B cell (primary cell): ENCODE measurements at regions not wholly inside any gene's neighbourhood (a gene's known extent, or its start where the extent isn't known, plus 50 kb on each side); places are given as distances from the start of the nearest gene placed in this dataset.

Experiments
- ATAC-seq: fragments of 200-7000 bp; cut with Tn5 transposase; one replicate; pipeline ENCODE4 v1.10.0; 2021; ENCODE audit warnings: low read depth, mild to moderate bottlenecking, moderate number of reproducible peaks, moderate library complexity
- CTCF ChIA-PET: fragments of 350-600 bp; sonication (Branson Sonifier 250); formaldehyde crosslinking; loops from one replicate; lab custom pipeline; 2021; ENCODE audit warnings: antibody characterized with exemption, inconsistent platforms; lab: Charles Lee
- POLR2A ChIA-PET: fragments of 350-600 bp; sonication (Branson Sonifier 250); formaldehyde crosslinking; loops from one replicate; lab custom pipeline; 2021; ENCODE audit warnings: antibody characterized with exemption; lab: Charles Lee
- DNase-seq: peaks from one replicate; pipeline ENCODE4 v3.0.0; 2013
- H2AFZ ChIP-seq: 2 replicates; pipeline ENCODE4 v1.6.1; 2012; ENCODE audit warnings: mild to moderate bottlenecking, low read depth, low read length; ENCODE audit not compliant: insufficient read depth, poor library complexity, severe bottlenecking
- H3K27ac ChIP-seq, 2 donors: 1 replicate in 1 of 2; 2 replicates in 1 of 2; pipeline ENCODE4 v1.5.1; 2012 to 2013; ENCODE audit warnings: low read length in 2 of 2, mild to moderate bottlenecking in 2 of 2, moderate library complexity in 1 of 2
- H3K27me3 ChIP-seq, 4 experiments: fragments of 200-600 bp in 1 of 4; sonication (generic) in 1 of 4; replicated peaks in 1 of 4; 1 replicate in 2 of 4; 2 replicates in 2 of 4; pipeline versions ENCODE4 v1.6.1 to v1.7.0; 2013 to 2016; ENCODE audit warnings: low read length in 3 of 4, mild to moderate bottlenecking in 2 of 4, mixed read lengths in 1 of 4, moderate library complexity in 1 of 4; ENCODE audit not compliant: insufficient read depth in 4 of 4, control insufficient read depth in 3 of 4; ENCODE audit errors: control extremely low read depth in 1 of 4
- H3K36me3 ChIP-seq, 2 experiments: replicated peaks in 1 of 2; 1 replicate in 1 of 2; 2 replicates in 1 of 2; pipeline versions ENCODE4 v1.6.1 to v1.7.1; 2013; ENCODE audit warnings: low read length in 1 of 2; ENCODE audit not compliant: insufficient read depth in 2 of 2, control insufficient read depth in 1 of 2; ENCODE audit errors: control extremely low read depth in 1 of 2, extremely low read depth in 1 of 2
- H3K4me1 ChIP-seq, 2 donors: fragments of 200-600 bp in 1 of 2; sonication (generic) in 1 of 2; 1 replicate in 1 of 2; 2 replicates in 1 of 2; pipeline versions ENCODE4 v1.5.1 to v1.6.1; 2013 to 2017; ENCODE audit warnings: low read length in 2 of 2; ENCODE audit not compliant: control insufficient read depth in 2 of 2, insufficient read depth in 2 of 2
- H3K4me2 ChIP-seq: replicated peaks from 2 replicates; pipeline ENCODE3; 2012; ENCODE audit warnings: mild to moderate bottlenecking, low read depth, low read length; ENCODE audit not compliant: poor library complexity, severe bottlenecking
- H3K4me3 ChIP-seq, 5 experiments: fragments of 200-600 bp in 1 of 5; sonication (generic) in 1 of 5; 1 replicate in 3 of 5; 2 replicates in 2 of 5; pipeline versions ENCODE4 v1.5.1 to v1.7.0; 2011 to 2016; ENCODE audit warnings: low read length in 4 of 5, mild to moderate bottlenecking in 4 of 5, low read depth in 2 of 5, control low read depth in 1 of 5, moderate library complexity in 1 of 5; ENCODE audit not compliant: insufficient read depth in 1 of 5; ENCODE audit errors: control extremely low read depth in 1 of 5, extremely low read depth in 1 of 5
- H3K79me2 ChIP-seq: fragments of 200-600 bp; sonication (generic); one replicate; pipeline ENCODE4 v1.6.0; 2016; ENCODE audit warnings: low read length; ENCODE audit not compliant: control insufficient read depth, insufficient read depth
- H3K9ac ChIP-seq: fragments of 200-600 bp; sonication (generic); 2 replicates; pipeline ENCODE4 v1.6.1; 2017; ENCODE audit warnings: mild to moderate bottlenecking, low read length, moderate library complexity
- H3K9me3 ChIP-seq, 3 donors: one replicate each; pipeline versions ENCODE4 v1.6.1 to v1.7.1; 2013; ENCODE audit warnings: low read length in 2 of 3; ENCODE audit not compliant: control insufficient read depth in 2 of 3, insufficient read depth in 1 of 3; ENCODE audit errors: control extremely low read depth in 1 of 3
- H4K20me1 ChIP-seq: 2 replicates; pipeline ENCODE4 v1.6.0; 2012; ENCODE audit warnings: mild to moderate bottlenecking, low read length; ENCODE audit not compliant: insufficient read depth, control insufficient read depth, poor library complexity, severe bottlenecking
- H3K27ac Mint-ChIP-seq: one replicate; pipeline ENCODE4 v1.8.0; 2021; ENCODE audit warnings: mixed read lengths
- H3K27me3 Mint-ChIP-seq: one replicate; pipeline ENCODE4 v1.8.0; 2021; ENCODE audit warnings: mixed read lengths
- H3K4me1 Mint-ChIP-seq: one replicate; pipeline ENCODE4 v1.8.0; 2021; ENCODE audit warnings: mixed read lengths
- H3K4me3 Mint-ChIP-seq: one replicate; pipeline ENCODE4 v1.8.0; 2021; ENCODE audit warnings: mixed read lengths
- H3K9me3 Mint-ChIP-seq: one replicate; pipeline ENCODE4 v1.8.0; 2022; ENCODE audit warnings: mixed read lengths; ENCODE audit not compliant: insufficient read depth
- CTCF ChIP-seq: fragments of 200-600 bp; IDR thresholded peaks from one replicate; pipeline ENCODE4 v1.8.0; 2022; ENCODE audit warnings: antibody characterized with exemption, mild to moderate bottlenecking
- EZH2 ChIP-seq: IDR thresholded peaks from 2 replicates; pipeline ENCODE4 v1.6.1; 2012; ENCODE audit warnings: borderline replicate concordance, low read depth, mild to moderate bottlenecking, moderate library complexity, low read length; ENCODE audit not compliant: insufficient read depth, poor library complexity, severe bottlenecking
- WGBS: methylation state at CpG from one replicate; pipeline ENCODE4 v1.1.5; 2013; ENCODE audit warnings: missing lambda C conversion rate; ENCODE audit not compliant: insufficient coverage; 5-methylcytosine and 5-hydroxymethylcytosine counted together
- intact Hi-C: fragments of 100-400 bp; cut with micrococcal nuclease; formaldehyde crosslinking; loops from one replicate; pipeline ENCODE4 v1.10.0; 2022

GRCh38 chr9:84059936-84060335 lies 79.3 kb downstream of the RMI1 start:
- peaks cover 20% of the 10 kb centered on the region for H3K27me3 Mint-ChIP-seq
- H4K20me1 ChIP-seq: no peaks in the 10 kb centered on the region
- WGBS: 100% methylated on average over 1 of the region's 1 CpG
- ATAC-seq (no peak), DNase-seq (no peak)
- no peak for TF ChIP-seq EZH2
- no peak for TF ChIP-seq CTCF
- H3K9ac ChIP-seq: no peak overlapping the region
- H3K4me3 Mint-ChIP-seq: no peak overlapping the region
- no peaks in the 10 kb centered on the region for H3K4me1 ChIP-seq
- no peaks in the 10 kb centered on the region for H3K4me1 Mint-ChIP-seq
- H3K27ac ChIP-seq: no peak overlapping the region
- H3K4me3 ChIP-seq: no peak overlapping the region
- H3K36me3 ChIP-seq: no peaks in the 10 kb centered on the region
- H3K27ac Mint-ChIP-seq: no peak overlapping the region
- no peak overlapping the region for H2AFZ ChIP-seq
- no peaks in the 10 kb centered on the region for H3K79me2 ChIP-seq
- H3K9me3 ChIP-seq: no peaks in the 10 kb centered on the region
- H3K4me2 ChIP-seq: no peak overlapping the region
- H3K9me3 Mint-ChIP-seq: no peaks in the 10 kb centered on the region
- ChIA-PET CTCF (no interaction called here), POLR2A (no interaction called here)
- H3K27me3 ChIP-seq: peaks cover 0 to 3% (median 0%) of the 10 kb centered on the region in 4 experiments
- intact Hi-C loops: no loop called here

- Mint-ChIP-seq H3K27me3 (peaks cover 33% of the 10 kb centered on the region), H3K4me3 (no peak overlapping the region), H3K9me3 (no peaks in the 10 kb centered on the region), H3K27ac (no peak overlapping the region), H3K4me1 (no peaks in the 10 kb centered on the region)
- ATAC-seq (no peak), DNase-seq (no peak)
- intact Hi-C loops: no loop called here
- Histone ChIP-seq H3K4me3 (no peak overlapping the region), H3K79me2 (no peaks in the 10 kb centered on the region), H3K27ac (no peak overlapping the region), H3K4me2 (no peak overlapping the region), H3K4me1 (no peaks in the 10 kb centered on the region), H2AFZ (no peak overlapping the region), H3K9me3 (no peaks in the 10 kb centered on the region), H3K36me3 (no peaks in the 10 kb centered on the region), H3K9ac (no peak overlapping the region), H4K20me1 (no peaks in the 10 kb centered on the region), H3K27me3 (peaks cover 0 to 3% (median 0%) of the 10 kb centered on the region in 4 experiments)
- POLR2A ChIA-PET: no interaction called here
- CTCF ChIA-PET: no interaction called here
- WGBS: 100% methylated on average over 1 of the region's 5 CpGs
- TF ChIP-seq CTCF: no peak
- TF ChIP-seq EZH2: no peak
Measured at GRCh38 chr9:84061613-84062193, 81.1 kb downstream of the RMI1 start.
